HuH-7 (cell line): ENCODE measurements at regions not wholly inside any gene's neighbourhood (a gene's known extent, or its start where the extent isn't known, plus 50 kb on each side); places are given as distances from the start of the nearest gene placed in this dataset.
"Not testable (repeated sequence)": the region's sequence is repeated elsewhere in the genome, so short reads cannot be mapped to it uniquely, and the experiment has no call there.

Experiments
- DNase-seq: peaks from one replicate; pipeline ENCODE4 v3.0.0; 2011; ENCODE audit warnings: low spot score

GRCh38 chr7:47089461-47089860 is 492.4 kb downstream of the TNS3 start:
- DNase-seq = no peak

- no peak for DNase-seq
Measured at GRCh38 chr7:47089068-47089417, 492.9 kb downstream of the TNS3 start.

DNA sequence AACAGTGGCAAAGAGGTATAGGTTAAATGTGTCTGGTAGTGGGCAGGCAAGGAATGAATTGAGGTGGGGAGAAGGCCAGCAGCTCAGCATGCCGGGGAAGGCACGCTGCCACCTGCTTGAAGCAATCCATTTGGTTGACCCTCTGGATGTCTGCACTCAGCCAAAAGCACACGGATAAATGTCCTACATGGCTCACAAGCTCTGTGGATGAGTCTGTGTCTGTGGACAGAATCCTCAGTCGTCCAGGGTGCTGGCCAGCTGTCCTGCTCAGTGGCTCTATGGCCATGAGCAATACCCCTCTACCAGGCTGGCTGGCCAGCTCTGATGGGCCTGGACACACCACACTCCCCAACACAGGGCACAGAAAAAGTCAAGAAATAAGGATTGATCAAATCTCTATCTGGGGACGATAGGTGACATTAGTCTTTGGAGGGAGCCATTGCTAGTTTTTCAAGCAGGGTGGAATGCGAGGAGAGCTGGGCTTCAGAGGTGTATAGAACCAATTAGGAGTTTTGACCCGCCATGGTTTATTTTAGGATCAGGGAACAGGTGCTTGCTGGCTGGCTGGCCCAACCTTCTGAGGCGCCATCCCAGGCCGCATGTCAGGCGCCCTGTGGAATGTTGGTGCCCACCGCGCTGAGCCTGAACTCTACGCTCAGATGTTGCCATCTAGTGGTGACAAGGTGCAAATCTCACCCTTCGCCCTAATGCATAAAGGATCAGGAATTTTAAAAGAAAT is 493.4 kb downstream of the TNS3 start:
- peak; percentile 62 for DNase-seq

DNA sequence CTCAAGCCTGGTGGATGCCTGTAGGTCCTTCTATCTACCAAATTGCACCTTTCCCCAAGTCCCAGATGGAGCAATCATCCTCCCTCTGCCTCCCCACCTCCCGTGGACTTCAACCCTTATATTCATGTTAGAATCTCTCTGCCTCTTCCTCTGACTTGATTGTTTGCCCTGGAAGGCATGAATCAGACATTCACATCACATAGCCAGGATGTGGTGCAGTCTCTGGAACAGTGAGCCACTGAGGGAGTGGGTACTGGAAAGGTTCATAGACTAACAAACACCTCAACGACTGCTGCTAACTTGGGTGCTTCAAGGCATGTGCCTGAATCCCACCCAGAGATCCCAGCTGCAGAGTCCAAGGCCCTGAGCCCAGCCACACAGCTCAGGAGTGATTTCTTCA is 494.0 kb downstream of the TNS3 start:
- no peak for DNase-seq

GRCh38 chr7:47085491-47086275 is 496.2 kb downstream of the TNS3 start:
- DNase-seq = no peak

DNA sequence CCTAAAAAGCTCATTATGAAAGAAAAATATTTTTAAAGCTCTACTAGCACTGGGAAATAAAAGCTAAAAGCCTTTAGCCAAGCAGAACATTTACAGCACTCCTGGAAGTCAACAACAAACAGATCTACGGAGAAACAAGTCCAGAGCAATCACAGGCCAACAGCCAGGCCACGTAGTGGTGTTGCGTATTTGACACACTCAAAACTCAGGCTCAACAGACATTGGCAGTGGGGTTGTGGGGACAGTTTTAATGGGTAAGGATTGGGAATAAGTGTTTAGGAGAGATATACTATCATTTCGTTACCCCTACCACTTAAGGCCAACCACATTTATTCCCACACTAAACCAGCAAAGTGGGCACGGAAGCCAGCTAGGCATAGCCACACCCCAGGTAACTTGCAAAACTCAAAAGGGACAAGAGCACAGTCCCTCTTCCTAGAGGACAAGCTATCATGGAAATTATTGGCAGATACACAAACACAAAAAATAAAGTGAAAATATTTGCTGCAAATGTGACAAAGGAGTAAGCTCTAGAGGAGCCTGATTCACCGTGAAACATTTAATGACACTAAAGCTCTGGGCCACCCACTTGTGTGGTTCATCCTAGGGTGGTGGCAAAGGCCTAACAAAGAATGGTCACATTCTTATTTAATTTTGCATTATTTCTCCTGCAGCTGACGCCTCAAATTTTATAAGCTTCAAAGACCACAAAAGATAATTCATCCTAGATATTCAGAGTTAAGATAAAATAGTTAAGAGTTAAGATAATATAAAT is 498.2 kb downstream of the TNS3 start:
- no peak for DNase-seq

- DNase-seq = no peak
Measured at GRCh38 chr7:47080816-47081215, 501.1 kb downstream of the TNS3 start.

DNA sequence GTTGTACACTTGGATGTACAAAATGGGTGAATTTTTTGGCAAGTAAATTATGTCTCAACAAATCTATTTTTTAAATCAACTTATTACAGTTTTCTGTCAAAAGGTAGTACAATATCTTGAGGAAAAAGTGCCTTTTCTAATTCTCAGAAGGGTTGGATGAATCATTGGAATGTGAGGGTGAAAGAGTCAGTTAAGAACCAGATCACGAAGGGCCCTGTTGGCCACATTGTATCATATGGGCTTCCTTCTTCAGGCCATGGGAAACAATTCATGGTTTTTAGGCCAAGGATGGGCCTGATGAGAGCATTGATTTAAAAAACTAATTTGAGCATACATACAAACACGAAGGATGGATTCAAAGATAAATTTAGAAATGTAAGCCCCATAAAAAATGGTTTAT is 503.7 kb downstream of the TNS3 start:
- DNase-seq = no peak

DNA sequence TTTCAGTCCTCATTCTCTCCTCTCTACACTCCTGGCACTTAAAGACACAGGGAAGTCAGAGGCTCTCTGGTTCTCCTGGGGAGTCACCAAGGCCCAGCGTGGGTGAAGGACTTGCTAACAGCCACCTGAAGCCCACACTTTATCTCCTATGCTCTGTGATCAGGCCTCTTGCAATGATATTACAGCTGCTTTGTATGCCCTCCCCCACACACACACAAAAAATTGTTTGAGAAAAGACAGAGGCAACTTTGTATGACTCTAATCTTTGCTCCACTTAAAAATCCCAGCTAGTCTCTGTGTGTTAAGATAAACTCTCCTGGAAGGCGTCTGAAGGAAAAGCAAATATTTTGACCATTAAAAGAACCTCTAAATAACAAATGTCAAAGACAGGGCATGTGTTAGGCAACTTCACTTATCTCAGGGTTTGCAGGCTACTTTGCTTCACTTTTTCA is 507.2 kb downstream of the TNS3 start:
- DNase-seq = peak; percentile 17

GRCh38 chr7:47073284-47073683 is 508.6 kb downstream of the TNS3 start:
- DNase-seq = no peak

DNA sequence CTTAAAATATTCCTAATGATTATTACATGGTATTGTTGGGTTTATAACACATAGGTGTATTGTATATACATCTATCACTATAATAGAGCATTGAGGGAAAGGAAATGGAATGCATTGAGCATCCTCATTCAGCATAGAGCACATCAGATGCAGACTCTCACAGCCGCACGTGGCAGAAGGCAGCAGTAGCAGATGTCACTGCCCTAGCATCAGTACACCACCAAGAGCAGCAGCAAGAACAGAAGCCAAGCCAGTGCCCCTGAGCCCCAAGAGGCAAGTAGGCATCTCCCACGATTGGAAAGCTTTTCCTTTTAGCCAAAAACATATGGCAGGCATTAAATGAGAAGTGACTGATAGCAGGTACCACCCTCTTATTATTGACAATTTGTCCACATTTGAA is 510.0 kb downstream of the TNS3 start:
- no peak for DNase-seq

GRCh38 chr7:47069385-47070076 is 512.4 kb downstream of the TNS3 start:
- no peak for DNase-seq

DNA sequence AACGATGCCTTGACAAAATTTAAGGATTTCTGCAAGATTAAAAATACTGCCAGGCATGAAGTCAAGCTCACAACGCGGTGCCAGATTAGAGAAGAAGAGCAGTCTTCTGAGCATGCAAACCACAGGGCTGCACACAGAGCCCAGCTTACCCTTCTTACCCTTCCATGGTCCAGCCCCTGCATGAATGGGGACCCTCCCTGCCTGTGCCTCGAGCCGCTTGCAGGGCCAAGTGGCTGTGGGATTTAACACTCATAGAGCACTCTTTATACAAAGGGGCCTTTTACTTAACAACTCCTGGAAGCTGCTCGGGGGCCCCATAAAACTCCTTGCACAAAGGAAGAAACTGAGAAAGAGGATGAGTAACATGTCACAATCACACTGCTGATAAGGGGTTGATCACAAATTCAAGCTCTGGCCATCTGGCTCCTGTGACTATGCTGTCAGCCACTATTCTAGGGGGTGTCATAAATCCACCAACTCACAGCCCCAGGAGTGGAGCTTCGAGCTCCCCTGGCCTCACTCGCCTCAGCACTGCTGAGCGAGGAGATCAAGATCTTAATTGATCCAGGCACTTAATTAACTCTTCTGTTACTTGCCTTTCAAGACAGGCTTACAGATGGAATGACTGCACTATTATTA is 514.8 kb downstream of the TNS3 start:
- DNase-seq = no peak

GRCh38 chr7:47056731-47057130 is 525.2 kb downstream of the TNS3 start:
- DNase-seq = no peak

DNA sequence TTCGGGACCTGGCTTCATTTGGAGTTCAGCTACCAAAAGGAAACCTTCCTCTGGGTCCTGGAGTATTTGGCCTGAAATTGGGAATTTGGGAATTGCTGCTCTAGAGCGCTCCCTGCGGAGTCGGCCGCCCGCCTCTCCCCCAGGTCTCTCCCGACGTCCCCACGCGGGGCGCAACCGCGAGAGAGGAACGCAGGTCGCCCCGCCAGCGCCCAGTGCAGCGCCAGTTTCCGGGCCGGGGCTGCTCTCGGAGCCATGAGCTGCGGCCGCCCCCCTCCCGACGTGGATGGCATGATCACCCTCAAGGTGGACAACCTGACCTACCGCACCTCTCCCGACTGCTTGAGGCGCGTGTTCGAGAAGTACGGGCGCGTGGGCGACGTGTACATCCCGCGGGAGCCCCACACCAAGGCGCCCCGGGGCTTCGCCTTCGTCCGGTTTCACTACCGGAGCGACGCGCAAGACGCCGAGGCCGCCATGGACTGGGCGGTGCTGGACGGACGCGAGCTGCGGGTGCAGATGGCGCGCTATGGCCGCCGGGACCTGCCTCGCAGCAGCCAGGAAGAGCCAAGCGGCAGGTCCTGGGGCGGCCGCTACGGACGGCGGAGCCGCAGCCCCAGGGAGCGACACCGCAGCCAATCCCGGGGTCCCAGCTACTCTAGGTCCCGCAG is 529.2 kb downstream of the TNS3 start:
- not testable (repeated sequence) for DNase-seq

DNA sequence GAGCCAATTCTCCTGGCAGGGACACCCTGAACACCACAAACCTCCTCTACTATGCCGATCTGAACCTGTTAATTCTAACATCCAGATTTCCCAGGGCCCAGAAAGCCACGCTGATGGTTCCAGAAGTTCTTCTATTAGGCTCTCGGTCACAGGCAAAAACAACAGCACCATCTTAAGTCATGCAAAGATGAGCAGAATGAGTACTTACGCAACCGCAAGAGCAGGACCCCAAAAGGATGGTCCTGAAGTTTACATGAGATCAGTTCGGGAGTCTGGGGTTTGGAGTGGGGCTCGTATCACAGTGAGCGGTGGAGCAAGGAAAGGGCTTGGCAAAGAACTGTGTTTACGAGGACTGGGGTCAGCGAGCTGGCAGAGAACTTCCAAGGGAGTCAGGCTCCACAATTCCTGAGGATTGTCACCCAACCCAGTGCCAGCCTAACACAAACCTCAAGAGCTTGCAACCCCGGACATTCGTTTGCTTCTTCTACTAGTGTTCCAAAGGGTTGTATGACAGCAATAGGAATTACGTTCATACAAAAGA is 532.6 kb downstream of the TNS3 start:
- DNase-seq = no peak

DNA sequence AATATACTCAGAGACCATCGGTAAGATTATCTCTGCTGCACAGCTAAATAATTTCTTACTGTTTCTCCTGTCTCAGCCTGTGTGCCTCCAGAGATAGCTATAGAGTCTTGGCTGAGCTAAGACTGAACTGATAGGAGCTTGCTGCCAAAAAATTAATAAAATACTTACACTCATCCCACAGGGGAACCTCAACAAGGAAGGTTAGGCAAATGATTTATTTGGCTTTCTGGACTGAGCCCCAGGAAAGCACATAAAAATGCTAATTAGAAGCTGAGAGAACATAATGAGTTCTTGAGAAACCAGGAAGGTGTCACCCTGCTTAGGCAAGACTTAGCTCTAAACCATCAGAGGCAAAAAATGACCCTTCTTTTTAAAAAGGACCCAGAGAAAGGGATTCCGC is 534.5 kb downstream of the TNS3 start:
- no peak for DNase-seq

DNA sequence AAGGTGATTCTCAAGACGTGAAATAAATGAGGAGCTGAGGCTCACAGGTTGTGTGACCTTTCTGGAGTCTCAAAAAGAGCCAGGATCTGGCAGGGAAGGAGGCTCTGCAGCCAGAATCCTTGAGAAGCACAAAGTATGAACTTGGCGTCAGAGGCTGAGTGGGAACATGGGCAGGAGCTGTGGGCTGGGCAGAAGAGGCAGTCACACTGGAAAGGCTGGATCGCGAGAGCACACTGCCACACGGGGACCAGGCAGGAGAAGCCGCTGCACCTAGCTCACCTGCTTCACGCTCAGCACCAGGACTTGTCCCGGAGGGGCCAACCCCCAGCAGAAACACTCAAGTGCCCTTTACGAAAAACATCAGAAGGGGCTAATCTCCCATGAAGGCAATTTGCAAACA is 535.0 kb downstream of the TNS3 start:
- DNase-seq = no peak

DNA sequence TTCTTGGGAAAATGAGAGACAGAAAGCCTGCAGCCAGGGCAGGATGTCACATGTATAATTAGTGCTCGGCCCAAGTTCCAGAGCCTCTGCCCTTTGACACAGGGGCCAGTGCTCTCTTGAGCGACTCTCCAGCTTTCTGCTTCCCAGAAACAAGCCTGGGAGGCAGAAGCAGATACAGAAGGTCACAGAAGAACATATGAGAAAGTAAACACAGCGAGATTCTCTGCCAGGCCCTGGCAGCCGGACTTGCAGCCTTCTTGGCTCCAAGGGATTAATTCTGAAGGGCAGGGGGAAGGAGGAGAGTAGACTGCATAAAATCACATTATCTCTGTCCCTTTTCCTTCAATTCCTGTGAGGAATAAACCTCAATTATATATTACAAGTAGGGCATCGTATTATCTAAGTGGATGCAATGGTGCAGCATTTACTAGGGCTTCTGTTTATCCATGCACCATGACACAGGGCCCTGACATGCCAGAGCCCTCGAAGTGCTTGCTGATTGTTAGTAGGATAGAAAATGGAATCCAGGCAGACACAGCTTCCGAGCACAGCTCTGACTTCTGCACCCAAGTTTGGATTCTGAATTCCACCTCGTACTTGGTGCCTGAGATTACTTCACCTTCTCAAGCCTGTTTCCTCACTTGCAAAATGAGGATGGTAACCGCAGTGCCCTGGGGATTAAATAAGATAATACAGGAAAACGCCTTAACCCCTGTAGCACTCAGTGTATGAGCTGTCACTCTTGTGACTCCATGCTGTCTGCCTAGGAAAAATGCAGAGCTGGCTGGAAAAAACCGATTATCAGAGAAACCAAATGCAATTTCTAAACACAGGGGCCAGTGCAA is 536.5 kb downstream of the TNS3 start:
- no peak for DNase-seq

DNA sequence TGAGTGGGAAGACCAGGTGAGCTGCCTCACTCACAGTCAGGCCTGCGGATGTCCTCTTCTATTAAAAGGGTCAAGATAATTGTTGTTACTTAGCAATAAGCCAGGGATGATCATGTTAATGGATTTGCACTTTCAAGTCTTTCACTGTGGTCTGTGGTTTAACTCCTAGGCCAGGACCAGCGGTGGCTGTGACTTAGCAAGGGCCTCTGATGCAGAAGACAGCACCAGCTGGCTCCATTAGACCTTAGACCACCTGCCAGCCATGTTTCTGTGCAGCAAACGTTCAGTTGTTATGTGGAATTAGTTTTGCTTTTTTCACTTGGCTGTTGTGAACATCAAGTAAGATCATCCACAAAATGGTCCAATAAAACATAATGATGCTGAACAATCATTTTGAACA is 537.3 kb downstream of the TNS3 start:
- no peak for DNase-seq
